Common myeloid progenitor, CD34-positive (primary cell): ENCODE measurements at regions not wholly inside any gene's neighbourhood (a gene's known extent, or its start where the extent isn't known, plus 50 kb on each side); places are given as distances from the start of the nearest gene placed in this dataset.

Experiments used
- CTCF ChIA-PET: fragments of 350-600 bp; sonication (Branson Sonifier 250); formaldehyde crosslinking; loops from one replicate; lab custom pipeline; 2021; ENCODE audit warnings: antibody characterized with exemption; lab: Charles Lee
- POLR2A ChIA-PET: fragments of 350-600 bp; sonication (Branson Sonifier 250); formaldehyde crosslinking; loops from one replicate; lab custom pipeline; 2021; ENCODE audit warnings: antibody characterized with exemption; lab: Charles Lee
- DNase-seq, 3 donors: peaks; one replicate each; pipeline versions ENCODE4 v3.0.0 to v3.0.0-alpha.2; 2013
- H3K27ac ChIP-seq, 2 experiments: 1 replicate in 1 of 2; 2 replicates in 1 of 2; pipeline ENCODE4 v1.7.0; 2013; ENCODE audit warnings: inconsistent platforms in 2 of 2, low read length in 2 of 2, mild to moderate bottlenecking in 2 of 2, low read depth in 1 of 2, moderate library complexity in 1 of 2; ENCODE audit not compliant: severe bottlenecking in 2 of 2, insufficient read depth in 1 of 2, poor library complexity in 1 of 2
- H3K27me3 ChIP-seq, 5 experiments: replicated peaks in 2 of 5; 1 replicate in 3 of 5; 2 replicates in 2 of 5; pipeline versions ENCODE4 v1.6.1 to v1.7.0; 2013; ENCODE audit warnings: low read length in 4 of 5, mild to moderate bottlenecking in 2 of 5, moderate library complexity in 2 of 5, inconsistent platforms in 1 of 5; ENCODE audit not compliant: insufficient read depth in 5 of 5, control insufficient read depth in 4 of 5
- H3K36me3 ChIP-seq, 4 experiments: 1 replicate in 2 of 4; 2 replicates in 2 of 4; pipeline versions ENCODE4 v1.6.1 to v1.7.0; 2013; ENCODE audit warnings: low read length in 3 of 4, control low read depth in 1 of 4, mild to moderate bottlenecking in 1 of 4; ENCODE audit not compliant: control insufficient read depth in 4 of 4, insufficient read depth in 4 of 4
- H3K4me1 ChIP-seq, 4 experiments: 1 replicate in 3 of 4; 2 replicates in 1 of 4; pipeline versions ENCODE4 v1.6.1 to v1.7.1; 2013; ENCODE audit warnings: low read length in 3 of 4, mild to moderate bottlenecking in 3 of 4, control low read depth in 1 of 4, inconsistent platforms in 1 of 4, moderate library complexity in 1 of 4; ENCODE audit not compliant: control insufficient read depth in 4 of 4, insufficient read depth in 4 of 4; ENCODE audit errors: control extremely low read depth in 1 of 4
- H3K4me3 ChIP-seq, 7 experiments: 1 replicate in 4 of 7; 2 replicates in 3 of 7; pipeline versions ENCODE4 v1.5.1 to v1.7.0; 2013; ENCODE audit warnings: mild to moderate bottlenecking in 7 of 7, low read length in 6 of 7, moderate library complexity in 6 of 7, inconsistent platforms in 2 of 7, low read depth in 2 of 7, control low read depth in 1 of 7; ENCODE audit not compliant: insufficient read depth in 4 of 7, control insufficient read depth in 1 of 7; ENCODE audit errors: extremely low read depth in 1 of 7
- H3K9me3 ChIP-seq, 5 experiments: 1 replicate in 4 of 5; 2 replicates in 1 of 5; pipeline versions ENCODE4 v1.6.1 to v1.7.1; 2013; ENCODE audit warnings: low read length in 4 of 5, mild to moderate bottlenecking in 2 of 5, inconsistent platforms in 1 of 5, low read depth in 1 of 5, moderate library complexity in 1 of 5; ENCODE audit not compliant: control insufficient read depth in 4 of 5, insufficient read depth in 2 of 5; ENCODE audit errors: control extremely low read depth in 1 of 5
- WGBS: methylation state at CpG from one replicate; pipeline ENCODE4 v1.1.5; 2013; ENCODE audit not compliant: insufficient coverage; 5-methylcytosine and 5-hydroxymethylcytosine counted together

- no peak for DNase-seq
- Histone ChIP-seq H3K27me3 (no peaks in the 10 kb centered on the region), H3K4me3 (no peak overlapping the region), H3K9me3 (peaks cover 0 to 4% (median 0%) of the 10 kb centered on the region in 5 experiments), H3K4me1 (no peaks in the 10 kb centered on the region), H3K36me3 (no peaks in the 10 kb centered on the region), H3K27ac (no peak overlapping the region)
- WGBS = 99% methylated on average over 8 of the region's 8 CpGs
- CTCF ChIA-PET = no interaction called here
- POLR2A ChIA-PET = no interaction called here
Observed at GRCh38 chr12:93078577-93078976, 149.5 kb upstream of the EEA1 start.

GRCh38 chr12:93079271-93079670 is 150.2 kb upstream of the EEA1 start:
- WGBS = 100% methylated on average over 1 of the region's 3 CpGs
- Histone ChIP-seq H3K4me1 (no peaks in the 10 kb centered on the region), H3K27ac (no peak overlapping the region), H3K9me3 (peaks cover 0 to 4% (median 0%) of the 10 kb centered on the region in 5 experiments), H3K36me3 (no peaks in the 10 kb centered on the region), H3K4me3 (no peak overlapping the region), H3K27me3 (no peaks in the 10 kb centered on the region)
- POLR2A ChIA-PET = no interaction called here
- CTCF ChIA-PET = no interaction called here
- DNase-seq = no peak

- no peaks in the 10 kb centered on the region for H3K36me3 ChIP-seq
- WGBS = 97% methylated on average over 6 of the region's 6 CpGs
- no peaks in the 10 kb centered on the region for H3K4me1 ChIP-seq
- no peak overlapping the region for H3K4me3 ChIP-seq
- POLR2A ChIA-PET = no interaction called here
- H3K27me3 ChIP-seq = no peaks in the 10 kb centered on the region
- H3K9me3 ChIP-seq = peaks cover 0 to 4% (median 0%) of the 10 kb centered on the region in 5 experiments
- CTCF ChIA-PET = no interaction called here
- no peak for DNase-seq
- H3K27ac ChIP-seq = no peak overlapping the region
Observed at GRCh38 chr12:93079976-93080375, 150.9 kb upstream of the EEA1 start.

GRCh38 chr12:93080452-93080851 is 151.4 kb upstream of the EEA1 start:
- Histone ChIP-seq H3K9me3 (peaks cover 0 to 4% (median 0%) of the 10 kb centered on the region in 5 experiments), H3K4me1 (no peaks in the 10 kb centered on the region), H3K27me3 (no peaks in the 10 kb centered on the region), H3K27ac (no peak overlapping the region), H3K4me3 (no peak overlapping the region), H3K36me3 (no peaks in the 10 kb centered on the region)
- no peak for DNase-seq
- 100% methylated on average over 2 of the region's 2 CpGs for WGBS
- CTCF ChIA-PET = no interaction called here
- POLR2A ChIA-PET = no interaction called here

GRCh38 chr12:93080994-93081809 is 152.1 kb upstream of the EEA1 start:
- Histone ChIP-seq H3K27ac (no peak overlapping the region), H3K9me3 (peaks cover 0 to 4% (median 0%) of the 10 kb centered on the region in 5 experiments), H3K4me1 (no peaks in the 10 kb centered on the region), H3K4me3 (no peak overlapping the region), H3K27me3 (no peaks in the 10 kb centered on the region), H3K36me3 (no peaks in the 10 kb centered on the region)
- POLR2A ChIA-PET = no interaction called here
- no peak for DNase-seq
- CTCF ChIA-PET = no interaction called here
- 93% methylated on average over 8 of the region's 10 CpGs for WGBS

- Histone ChIP-seq H3K4me3 (no peak overlapping the region), H3K27ac (no peak overlapping the region), H3K9me3 (peaks cover 0 to 7% (median 2%) of the 10 kb centered on the region in 5 experiments), H3K27me3 (no peaks in the 10 kb centered on the region), H3K4me1 (no peaks in the 10 kb centered on the region), H3K36me3 (no peaks in the 10 kb centered on the region)
- ChIA-PET POLR2A (no interaction called here), CTCF (no interaction called here)
- WGBS = 97% methylated on average over 4 of the region's 4 CpGs
- DNase-seq = no peak
Observed at GRCh38 chr12:93081810-93082165, 152.7 kb upstream of the EEA1 start.

GRCh38 chr12:93085383-93086287 is 156.5 kb upstream of the EEA1 start:
- Histone ChIP-seq H3K9me3 (peaks cover 0 to 8% (median 2%) of the 10 kb centered on the region in 5 experiments), H3K27me3 (no peaks in the 10 kb centered on the region), H3K4me1 (no peaks in the 10 kb centered on the region), H3K36me3 (no peaks in the 10 kb centered on the region), H3K4me3 (no peak overlapping the region), H3K27ac (no peak overlapping the region)
- WGBS = 89% methylated on average over 3 of the region's 4 CpGs
- DNase-seq = no peak
- ChIA-PET CTCF (interaction anchor here (0.6 to 1.6 kb wide), 2 partner anchors 10 to 119 kb away, joined by 3 read pairs; no protein-coding TSS in a partner anchor), POLR2A (no interaction called here)
